B cell (primary cell): ENCODE measurements at regions not wholly inside any gene's neighbourhood (a gene's known extent, or its start where the extent isn't known, plus 50 kb on each side); places are given as distances from the start of the nearest gene placed in this dataset.

ENCODE experiments used
- CTCF ChIP-seq: fragments of 200-600 bp; IDR thresholded peaks from one replicate; pipeline ENCODE4 v1.8.0; 2022; ENCODE audit warnings: antibody characterized with exemption, mild to moderate bottlenecking
- EZH2 ChIP-seq: IDR thresholded peaks from 2 replicates; pipeline ENCODE4 v1.6.1; 2012; ENCODE audit warnings: borderline replicate concordance, low read depth, mild to moderate bottlenecking, moderate library complexity, low read length; ENCODE audit not compliant: insufficient read depth, poor library complexity, severe bottlenecking

DNA sequence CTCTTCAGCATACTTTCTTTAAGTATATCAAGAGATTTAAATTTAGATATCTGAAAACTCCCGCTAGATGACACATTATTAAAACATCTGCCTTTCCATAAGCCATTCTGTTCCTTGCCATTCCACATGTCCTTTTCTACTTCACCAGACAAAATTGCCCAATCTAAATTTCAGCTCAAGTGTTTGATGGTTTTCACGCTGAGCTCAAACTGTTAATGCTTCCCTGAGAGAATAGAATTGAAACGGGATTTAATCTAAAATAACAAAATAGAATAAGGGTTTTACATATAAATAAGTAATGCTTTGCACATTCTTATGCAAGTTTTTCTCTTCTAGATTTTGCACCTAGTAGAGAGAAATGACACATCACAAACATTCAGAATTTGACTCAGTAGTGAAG, 764.5 kb upstream of the TENM3 start:
- no peak for TF ChIP-seq CTCF
- no peak for TF ChIP-seq EZH2
